HG03039 (cell line): ENCODE measurements at regions not wholly inside any gene's neighbourhood (a gene's known extent, or its start where the extent isn't known, plus 50 kb on each side); places are given as distances from the start of the nearest gene placed in this dataset.
"Not testable (repeated sequence)": the region's sequence is repeated elsewhere in the genome, so short reads cannot be mapped to it uniquely, and the experiment has no call there.

Experiments
- ATAC-seq: cut with Tn5 transposase; IDR thresholded peaks from one replicate; pipeline ENCODE4 v1.9.1; 2021; ENCODE audit warnings: mild to moderate bottlenecking, moderate library complexity; ENCODE audit not compliant: unreplicated experiment

- ATAC-seq, result no peak
These were observed 373.5 kb downstream of the HTR1B start for GRCh38 chr6:77089776-77090175.

- ATAC-seq, result not testable (repeated sequence)
These were observed 375.4 kb downstream of the HTR1B start for GRCh38 chr6:77087794-77088318.

- ATAC-seq, result no peak
These were observed 389.1 kb downstream of the HTR1B start for GRCh38 chr6:77074037-77074713.

- ATAC-seq, result no peak
These were observed 389.9 kb downstream of the HTR1B start for GRCh38 chr6:77073410-77073760.

- no peak for ATAC-seq
These were observed 390.4 kb downstream of the HTR1B start for GRCh38 chr6:77072694-77073409.

- ATAC-seq, result no peak
These were observed 399.8 kb downstream of the HTR1B start for GRCh38 chr6:77063494-77063893.

- no peak for ATAC-seq
These were observed 407.6 kb downstream of the HTR1B start for GRCh38 chr6:77055711-77056110.

- ATAC-seq, result no peak
These were observed 422.6 kb downstream of the HTR1B start for GRCh38 chr6:77040568-77041195.

- no peak for ATAC-seq
These were observed 424.5 kb downstream of the HTR1B start for GRCh38 chr6:77038807-77039206.

- no peak for ATAC-seq
These were observed 425.9 kb downstream of the HTR1B start for GRCh38 chr6:77037439-77037838.

GRCh38 chr6:77036400-77036799 is 426.9 kb downstream of the HTR1B start:
- ATAC-seq, result no peak

GRCh38 chr6:77034161-77034560 is 429.1 kb downstream of the HTR1B start:
- ATAC-seq, result no peak

GRCh38 chr6:77030929-77031674 is 432.2 kb downstream of the HTR1B start:
- ATAC-seq, result no peak

- no peak for ATAC-seq
These were observed 436.9 kb downstream of the HTR1B start for GRCh38 chr6:77026341-77026740.

- no peak for ATAC-seq
These were observed 437.5 kb downstream of the HTR1B start for GRCh38 chr6:77025736-77026223.

GRCh38 chr6:77021778-77022177 is 441.5 kb downstream of the HTR1B start:
- ATAC-seq, result no peak

GRCh38 chr6:77021232-77021631 is 442.1 kb downstream of the HTR1B start:
- ATAC-seq, result no peak

GRCh38 chr6:77019081-77019480 is 444.2 kb downstream of the HTR1B start:
- no peak for ATAC-seq

- no peak for ATAC-seq
These were observed 445.8 kb downstream of the HTR1B start for GRCh38 chr6:77017537-77017936.

- ATAC-seq, result no peak
These were observed 447.9 kb downstream of the HTR1B start for GRCh38 chr6:77015350-77015749.

GRCh38 chr6:77011929-77012545 is 451.3 kb downstream of the HTR1B start:
- no peak for ATAC-seq
